ENCODE measurements at regions not wholly inside any gene's neighbourhood (a gene's known extent, or its start where the extent isn't known, plus 50 kb on each side); places are given as distances from the start of the nearest gene placed in this dataset.

- Histone ChIP-seq H4K20me1 (ENCODE audit: control insufficient read depth, insufficient read depth, insufficient read length) (no peaks in the 10 kb centered on the region), H3K4me1 (ENCODE audit: insufficient read depth, low read length) (no peaks in the 10 kb centered on the region), H2BK20ac (ENCODE audit: low read depth, low read length, poor library complexity, severe bottlenecking) (no peak overlapping the region), H2BK15ac (ENCODE audit: low read depth, low read length) (no peak overlapping the region), H3K9me3 (ENCODE audit: control insufficient read depth, low read depth, low read length) (no peaks in the 10 kb centered on the region), H2AFZ (ENCODE audit: low read length) (no peak overlapping the region), H4K5ac (ENCODE audit: insufficient read length, low read depth, low read length) (no peak overlapping the region), H3K18ac (ENCODE audit: insufficient read length, low read depth, low read length) (no peak overlapping the region), H3K4ac (ENCODE audit: low read depth, low read length) (no peak overlapping the region), H4K8ac (replicated peaks; ENCODE audit: insufficient read length, low read depth, low read length) (no peak overlapping the region), H3K23ac (ENCODE audit: insufficient read length, low read depth, low read length) (no peak overlapping the region), H3K9ac (ENCODE audit: extremely low read depth, insufficient read length, low read length) (no peak overlapping the region), H3K56ac (ENCODE audit: insufficient read length, low read depth, low read length) (no peak overlapping the region), H4K91ac (ENCODE audit: insufficient read length, low read depth, low read length) (no peak overlapping the region), H2BK120ac (ENCODE audit: low read depth, low read length, poor library complexity, severe bottlenecking) (no peak overlapping the region), H2BK12ac (ENCODE audit: insufficient read length, low read depth, low read length) (no peak overlapping the region), H3K14ac (ENCODE audit: insufficient read depth, low read length) (no peak overlapping the region), H3K27me3 (ENCODE audit: insufficient read depth, low read length) (no peaks in the 10 kb centered on the region; the same call in 1 of the 2 replicates), H3K79me2 (ENCODE audit: insufficient read depth, low read length) (no peaks in the 10 kb centered on the region), H2BK5ac (ENCODE audit: insufficient read length, low read length) (no peak overlapping the region), H3T11ph (ENCODE audit: low read length) (no peak overlapping the region), H3K23me2 (ENCODE audit: insufficient read length, low read depth, low read length, poor library complexity, severe bottlenecking) (no peaks in the 10 kb centered on the region), H3K79me1 (ENCODE audit: insufficient read depth, low read depth, low read length, poor library complexity, severe bottlenecking) (no peaks in the 10 kb centered on the region), H2AK5ac (ENCODE audit: insufficient read length, low read length) (no peak overlapping the region), H3K4me2 (ENCODE audit: insufficient read depth, insufficient read length, low read length) (no peak overlapping the region), H3K27ac (ENCODE audit: insufficient read length, low read depth, low read length) (no peak overlapping the region)
- Mint-ChIP-seq H3K4me3 (no peak overlapping the region), H3K4me1 (no peaks in the 10 kb centered on the region), H3K9me3 (no peaks in the 10 kb centered on the region), H3K36me3 (ENCODE audit: insufficient read depth in 1 of 3, low read depth in 3 of 3) (no peaks in the 10 kb centered on the region), H3K27ac (no peak overlapping the region), H3K27me3 (ENCODE audit: low read depth) (no peaks in the 10 kb centered on the region)
- DNase-seq, result no peak
- WGBS (ENCODE audit: extremely low coverage, insufficient read length, low lambda C conversion rate), result no CpG with 5 or more reads among the region's 4 CpGs
- no peak for TF ChIP-seq CTCF (conservative IDR thresholded peaks at IDR 0.05)
Measured at GRCh38 chr11:30133281-30133680, 97.5 kb upstream of the FSHB start.

All from H9 (cell line).